HEK293T (cell line): ENCODE measurements at regions not wholly inside any gene's neighbourhood (a gene's known extent, or its start where the extent isn't known, plus 50 kb on each side); places are given as distances from the start of the nearest gene placed in this dataset.

Experiments
- CTCF ChIA-PET: fragments of 350-600 bp; formaldehyde crosslinking; extraction: SDS; loops from one replicate; lab custom pipeline; 2021; ENCODE audit warnings: antibody characterized with exemption, inconsistent platforms; lab: Yijun Ruan, JAX
- POLR2A ChIA-PET: fragments of 350-600 bp; formaldehyde crosslinking; extraction: SDS; loops from one replicate; lab custom pipeline; 2020; ENCODE audit warnings: antibody characterized with exemption, inconsistent platforms; lab: Yijun Ruan, JAX
- DNase-seq: peaks from one replicate; pipeline ENCODE4 v3.0.0; 2012; ENCODE audit warnings: mixed read lengths; ENCODE audit errors: extremely low spot score
- ARNT ChIP-seq: fragments of 450-650 bp; IDR thresholded peaks from 2 replicates; pipeline ENCODE4 v1.6.1; 2017; ENCODE audit warnings: mild to moderate bottlenecking
- BHLHE40 ChIP-seq: fragments of 450-650 bp; IDR thresholded peaks from 2 replicates; pipeline ENCODE4 v1.6.1; 2016; ENCODE audit warnings: mild to moderate bottlenecking, moderate library complexity, borderline replicate concordance
- CTBP1 ChIP-seq: fragments of 450-650 bp; IDR thresholded peaks from 2 replicates; pipeline ENCODE4 v1.6.1; 2016; ENCODE audit warnings: borderline replicate concordance
- ELF4 ChIP-seq: fragments of 450-650 bp; IDR thresholded peaks from 2 replicates; pipeline ENCODE4 v1.6.1; 2017; ENCODE audit warnings: antibody characterized with exemption
- FOXA1 ChIP-seq: fragments of 450-650 bp; IDR thresholded peaks from 2 replicates; pipeline ENCODE4 v1.6.1; 2016; ENCODE audit warnings: mild to moderate bottlenecking
- FOXK2 ChIP-seq: fragments of 450-650 bp; IDR thresholded peaks from 2 replicates; pipeline ENCODE4 v1.6.1; 2016; ENCODE audit warnings: mild to moderate bottlenecking
- FOXM1 ChIP-seq: fragments of 450-650 bp; IDR thresholded peaks from 2 replicates; pipeline ENCODE4 v1.6.1; 2017; ENCODE audit warnings: mild to moderate bottlenecking, borderline replicate concordance
- HDGF ChIP-seq: fragments of 450-650 bp; IDR thresholded peaks from 2 replicates; pipeline ENCODE4 v1.6.1; 2017; ENCODE audit warnings: antibody characterized with exemption, borderline replicate concordance
- L3MBTL2 ChIP-seq: fragments of 450-650 bp; conservative IDR thresholded peaks from 2 replicates; pipeline ENCODE4 v1.6.1; 2016; ENCODE audit warnings: mild to moderate bottlenecking
- LEF1 ChIP-seq: fragments of 450-650 bp; IDR thresholded peaks from 2 replicates; pipeline ENCODE4 v1.6.1; 2017; ENCODE audit warnings: mild to moderate bottlenecking, borderline replicate concordance
- NFRKB ChIP-seq: fragments of 450-650 bp; IDR thresholded peaks from 2 replicates; pipeline ENCODE4 v1.6.1; 2016; ENCODE audit warnings: mild to moderate bottlenecking, moderate library complexity
- PKNOX1 ChIP-seq: fragments of 450-650 bp; IDR thresholded peaks from 2 replicates; pipeline ENCODE4 v1.6.1; 2016
- SP1 ChIP-seq: fragments of 450-650 bp; IDR thresholded peaks from 2 replicates; pipeline ENCODE4 v1.6.1; 2017
- SUZ12 ChIP-seq: fragments of 450-650 bp; IDR thresholded peaks from 2 replicates; pipeline ENCODE4 v1.6.1; 2016; ENCODE audit warnings: mild to moderate bottlenecking
- TARDBP ChIP-seq: fragments of 450-650 bp; IDR thresholded peaks from 2 replicates; pipeline ENCODE4 v1.6.1; 2016
- ZNF384 ChIP-seq: fragments of 450-650 bp; IDR thresholded peaks from 2 replicates; pipeline ENCODE4 v1.6.1; 2016

- CTCF ChIA-PET, result no interaction called here
- POLR2A ChIA-PET, result interaction anchor here (0.9 kb wide), 1 partner anchor 12 kb away, joined by 3 read pairs; no protein-coding TSS in a partner anchor
- TF ChIP-seq SP1, result no peak
- no peak for TF ChIP-seq FOXK2
- DNase-seq, result no peak
These were observed 170.4 kb downstream of the C1D start for GRCh38 chr2:67892339-67892846.

GRCh38 chr2:67895227-67895941 lies 167.4 kb downstream of the C1D start:
- TF ChIP-seq LEF1 (no peak), FOXM1 (no peak)
- CTCF ChIA-PET, result interaction anchor here (0.7 to 1.0 kb wide), 2 partner anchors 10 to 140 kb away, joined by 3 to 4 read pairs; no protein-coding TSS in a partner anchor
- POLR2A ChIA-PET, result no interaction called here
- DNase-seq, result peak; percentile 37

GRCh38 chr2:67896076-67896475 lies 166.7 kb downstream of the C1D start:
- ChIA-PET POLR2A (no interaction called here), CTCF (interaction anchor here (1.0 kb wide), 1 partner anchor 9 kb away, joined by 4 read pairs; no protein-coding TSS in a partner anchor)
- no peak for DNase-seq
- TF ChIP-seq BHLHE40 (no peak), HDGF (no peak), CTBP1 (no peak), ARNT (no peak), NFRKB (no peak), PKNOX1 (no peak), SUZ12 (no peak), LEF1 (no peak), L3MBTL2 (no peak), FOXK2 (no peak), TARDBP (no peak), SP1 (no peak)

GRCh38 chr2:67896476-67896875 lies 166.3 kb downstream of the C1D start:
- DNase-seq, result no peak
- ChIA-PET CTCF (no interaction called here), POLR2A (no interaction called here)
- TF ChIP-seq BHLHE40, result no peak
- TF ChIP-seq NFRKB, result no peak
- TF ChIP-seq FOXK2, result no peak
- TF ChIP-seq PKNOX1, result no peak
- no peak for TF ChIP-seq L3MBTL2
- TF ChIP-seq TARDBP, result no peak
- TF ChIP-seq FOXA1, result no peak
- no peak for TF ChIP-seq HDGF
- no peak for TF ChIP-seq LEF1
- TF ChIP-seq CTBP1, result no peak
- no peak for TF ChIP-seq FOXM1
- no peak for TF ChIP-seq ELF4
- no peak for TF ChIP-seq ZNF384
- TF ChIP-seq SP1, result no peak
- TF ChIP-seq ARNT, result no peak
- TF ChIP-seq SUZ12, result no peak

- ChIA-PET CTCF (interaction anchor here (0.5 kb wide), 1 partner anchor 133 kb away, joined by 3 read pairs; no protein-coding TSS in a partner anchor), POLR2A (no interaction called here)
- TF ChIP-seq NFRKB, result no peak
- no peak for DNase-seq
These were observed 164.2 kb downstream of the C1D start for GRCh38 chr2:67898595-67898994.

GRCh38 chr2:67899187-67899586 lies 163.6 kb downstream of the C1D start:
- CTCF ChIA-PET, result interaction anchor here (0.5 kb wide), 1 partner anchor 133 kb away, joined by 3 read pairs; no protein-coding TSS in a partner anchor
- POLR2A ChIA-PET, result no interaction called here
- no peak for DNase-seq
- TF ChIP-seq L3MBTL2 (no peak), ARNT (no peak), ZNF384 (no peak), ELF4 (no peak), PKNOX1 (no peak)

GRCh38 chr2:67900826-67901225 lies 162.0 kb downstream of the C1D start:
- no peak for TF ChIP-seq BHLHE40
- TF ChIP-seq CTBP1, result no peak
- no peak for TF ChIP-seq ELF4
- TF ChIP-seq SP1, result no peak
- TF ChIP-seq ARNT, result no peak
- no peak for TF ChIP-seq FOXA1
- no peak for TF ChIP-seq NFRKB
- no peak for TF ChIP-seq PKNOX1
- no peak for TF ChIP-seq LEF1
- ChIA-PET CTCF (no interaction called here), POLR2A (no interaction called here)
- no peak for DNase-seq
